ENCODE measurements at regions not wholly inside any gene's neighbourhood (a gene's known extent, or its start where the extent isn't known, plus 50 kb on each side); places are given as distances from the start of the nearest gene placed in this dataset.
"Not testable (repeated sequence)": the region's sequence is repeated elsewhere in the genome, so short reads cannot be mapped to it uniquely, and the experiment has no call there.

GRCh38 chr6:170057034-170057734 lies 233.7 kb downstream of the DLL1 start:
- H3K9ac ChIP-seq, result no peak overlapping the region
- no peak overlapping the region for H2AFZ ChIP-seq
- no peak overlapping the region for H3K4me3 ChIP-seq (ENCODE audit: low read depth, low read length)
- H3K27ac ChIP-seq, result no peak overlapping the region
- no peaks in the 10 kb centered on the region for H3K9me3 ChIP-seq (ENCODE audit: control insufficient read depth, low read length)
- no peaks in the 10 kb centered on the region for H3K4me1 ChIP-seq
- H3K27me3 ChIP-seq (ENCODE audit: control insufficient read depth, insufficient read depth, low read length), result no peaks in the 10 kb centered on the region
- no peaks in the 10 kb centered on the region for H3K36me3 ChIP-seq (ENCODE audit: control insufficient read depth, insufficient read depth, low read length)
- TF ChIP-seq CTCF (IDR thresholded peaks at IDR 0.05), result no peak
- no peaks in the 10 kb centered on the region for H3K79me2 ChIP-seq
- H3K4me2 ChIP-seq (ENCODE audit: low read length), result no peak overlapping the region

GRCh38 chr6:170056278-170056711 lies 234.6 kb downstream of the DLL1 start:
- Histone ChIP-seq H3K4me1 (no peaks in the 10 kb centered on the region), H2AFZ (no peak overlapping the region), H3K9ac (no peak overlapping the region), H3K27ac (no peak overlapping the region), H3K4me3 (ENCODE audit: low read depth, low read length) (no peak overlapping the region), H3K4me2 (ENCODE audit: low read length) (no peak overlapping the region), H3K27me3 (ENCODE audit: control insufficient read depth, insufficient read depth, low read length) (no peaks in the 10 kb centered on the region), H3K79me2 (no peaks in the 10 kb centered on the region), H3K36me3 (ENCODE audit: control insufficient read depth, insufficient read depth, low read length) (no peaks in the 10 kb centered on the region), H3K9me3 (ENCODE audit: control insufficient read depth, low read length) (no peaks in the 10 kb centered on the region)
- no peak for TF ChIP-seq CTCF (IDR thresholded peaks at IDR 0.05)

GRCh38 chr6:170055797-170056196 lies 235.1 kb downstream of the DLL1 start:
- not testable (repeated sequence) for H3K4me3 ChIP-seq (ENCODE audit: low read depth, low read length); H2AFZ ChIP-seq; H3K27me3 ChIP-seq (ENCODE audit: control insufficient read depth, insufficient read depth, low read length); H3K9me3 ChIP-seq (ENCODE audit: control insufficient read depth, low read length); H3K79me2 ChIP-seq; H3K36me3 ChIP-seq (ENCODE audit: control insufficient read depth, insufficient read depth, low read length); H3K9ac ChIP-seq; H3K4me2 ChIP-seq (ENCODE audit: low read length); H3K4me1 ChIP-seq; H3K27ac ChIP-seq

GRCh38 chr6:170053966-170054661 lies 236.8 kb downstream of the DLL1 start:
- no peak overlapping the region for H3K4me3 ChIP-seq (ENCODE audit: low read depth, low read length)
- no peaks in the 10 kb centered on the region for H3K79me2 ChIP-seq

More at GRCh38 chr6:170053966-170054661, 236.8 kb downstream of the DLL1 start:
- Histone ChIP-seq H3K36me3 (ENCODE audit: control insufficient read depth, insufficient read depth, low read length) (no peaks in the 10 kb centered on the region), H2AFZ (no peak overlapping the region), H3K27me3 (ENCODE audit: control insufficient read depth, insufficient read depth, low read length) (no peaks in the 10 kb centered on the region), H3K9me3 (ENCODE audit: control insufficient read depth, low read length) (no peaks in the 10 kb centered on the region), H3K4me2 (ENCODE audit: low read length) (no peak overlapping the region), H3K27ac (no peak overlapping the region), H3K4me1 (no peaks in the 10 kb centered on the region), H3K9ac (no peak overlapping the region)
- TF ChIP-seq CTCF (IDR thresholded peaks at IDR 0.05), result no peak
